Brain microvascular endothelial cell (primary cell): ENCODE measurements at regions not wholly inside any gene's neighbourhood (a gene's known extent, or its start where the extent isn't known, plus 50 kb on each side); places are given as distances from the start of the nearest gene placed in this dataset.
"Not testable (repeated sequence)": the region's sequence is repeated elsewhere in the genome, so short reads cannot be mapped to it uniquely, and the experiment has no call there.

Experiments used
- DNase-seq: peaks from one replicate; pipeline ENCODE4 v3.0.0-alpha.2; 2020
- H3K27ac ChIP-seq: fragments of 250-450 bp; sonication (Bioruptor Pico); 2 replicates; pipeline ENCODE4 v1.5.1; 2020; ENCODE audit warnings: mild to moderate bottlenecking, moderate library complexity
- H3K27me3 ChIP-seq: fragments of 250-450 bp; sonication (Bioruptor Pico); replicated peaks from 2 replicates; pipeline ENCODE4 v1.5.1; 2020; ENCODE audit warnings: mild to moderate bottlenecking
- H3K36me3 ChIP-seq: fragments of 250-450 bp; sonication (Bioruptor Pico); replicated peaks from 2 replicates; pipeline ENCODE4 v1.5.1; 2020; ENCODE audit warnings: mild to moderate bottlenecking
- H3K4me3 ChIP-seq: 2 replicates; pipeline ENCODE4 v1.5.1; 2011; ENCODE audit warnings: low read depth, mild to moderate bottlenecking, control low read depth, low read length, moderate library complexity
- in situ Hi-C: cut with HindIII; loops from 2 replicates; pipeline ENCODE4 v1.10.0; 2017; ENCODE audit warnings: low sequenced_read_pairs, low pct_ligation_motif_present
- TF ChIP-seq, protein P1 (sequence below): IDR thresholded peaks from 2 replicates; pipeline ENCODE4 v1.5.1; 2011; ENCODE audit warnings: low read depth, mild to moderate bottlenecking, moderate library complexity, low read length, control low read depth, inconsistent platforms; ENCODE audit errors: missing control alignments

DNA sequence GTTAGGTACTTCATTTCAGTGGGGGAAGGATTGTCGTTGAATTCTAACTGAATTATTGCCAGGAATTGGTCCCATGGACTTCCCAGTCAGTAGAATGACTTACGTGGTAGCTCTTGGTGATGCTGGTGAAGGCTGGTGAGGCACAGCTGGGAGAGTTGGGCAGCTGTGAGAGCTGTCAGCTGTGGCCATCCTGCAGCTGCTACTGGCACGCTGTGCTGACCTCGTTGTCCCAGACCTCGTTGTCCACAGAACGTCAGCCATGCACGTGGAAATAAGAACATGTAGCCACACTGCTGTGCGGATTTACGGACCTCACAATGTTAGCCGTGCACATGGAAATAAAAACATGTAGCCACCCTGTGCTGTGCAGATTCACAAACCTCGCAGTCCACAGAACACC, 102.3 kb downstream of the NPIPB11 start:
- DNase-seq, result no peak
- no peak overlapping the region for H3K4me3 ChIP-seq
- no peaks in the 10 kb centered on the region for H3K27me3 ChIP-seq
- in situ Hi-C loops, result no loop called here
- no peaks in the 10 kb centered on the region for H3K36me3 ChIP-seq
- H3K27ac ChIP-seq, result no peak overlapping the region
- TF ChIP-seq, protein P1, sequence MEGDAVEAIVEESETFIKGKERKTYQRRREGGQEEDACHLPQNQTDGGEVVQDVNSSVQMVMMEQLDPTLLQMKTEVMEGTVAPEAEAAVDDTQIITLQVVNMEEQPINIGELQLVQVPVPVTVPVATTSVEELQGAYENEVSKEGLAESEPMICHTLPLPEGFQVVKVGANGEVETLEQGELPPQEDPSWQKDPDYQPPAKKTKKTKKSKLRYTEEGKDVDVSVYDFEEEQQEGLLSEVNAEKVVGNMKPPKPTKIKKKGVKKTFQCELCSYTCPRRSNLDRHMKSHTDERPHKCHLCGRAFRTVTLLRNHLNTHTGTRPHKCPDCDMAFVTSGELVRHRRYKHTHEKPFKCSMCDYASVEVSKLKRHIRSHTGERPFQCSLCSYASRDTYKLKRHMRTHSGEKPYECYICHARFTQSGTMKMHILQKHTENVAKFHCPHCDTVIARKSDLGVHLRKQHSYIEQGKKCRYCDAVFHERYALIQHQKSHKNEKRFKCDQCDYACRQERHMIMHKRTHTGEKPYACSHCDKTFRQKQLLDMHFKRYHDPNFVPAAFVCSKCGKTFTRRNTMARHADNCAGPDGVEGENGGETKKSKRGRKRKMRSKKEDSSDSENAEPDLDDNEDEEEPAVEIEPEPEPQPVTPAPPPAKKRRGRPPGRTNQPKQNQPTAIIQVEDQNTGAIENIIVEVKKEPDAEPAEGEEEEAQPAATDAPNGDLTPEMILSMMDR, result no peak

DNA sequence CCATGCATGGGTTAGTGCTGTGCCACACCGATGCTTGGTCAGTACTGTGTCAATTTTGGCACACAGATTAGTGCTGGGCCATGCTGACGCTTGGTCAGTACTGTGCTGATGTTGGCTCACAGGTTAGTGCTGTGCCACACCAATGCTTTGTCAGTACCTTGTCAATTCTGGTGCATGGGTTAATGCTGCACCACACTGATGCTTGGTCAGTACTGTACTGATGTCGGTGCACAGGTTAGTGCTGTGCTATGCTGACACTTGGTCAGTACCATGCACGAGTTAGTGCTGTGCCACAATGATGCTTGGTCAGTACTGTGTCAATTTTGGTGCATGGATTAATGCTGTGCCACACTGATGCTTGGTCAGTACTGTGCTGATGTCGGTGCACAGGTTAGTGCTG, 103.0 kb downstream of the NPIPB11 start:
- in situ Hi-C loops, result no loop called here
- Histone ChIP-seq H3K36me3 (no peaks in the 10 kb centered on the region), H3K4me3 (no peak overlapping the region), H3K27ac (no peak overlapping the region), H3K27me3 (no peaks in the 10 kb centered on the region)
- no peak for DNase-seq
- TF ChIP-seq, protein P1, result no peak

DNA sequence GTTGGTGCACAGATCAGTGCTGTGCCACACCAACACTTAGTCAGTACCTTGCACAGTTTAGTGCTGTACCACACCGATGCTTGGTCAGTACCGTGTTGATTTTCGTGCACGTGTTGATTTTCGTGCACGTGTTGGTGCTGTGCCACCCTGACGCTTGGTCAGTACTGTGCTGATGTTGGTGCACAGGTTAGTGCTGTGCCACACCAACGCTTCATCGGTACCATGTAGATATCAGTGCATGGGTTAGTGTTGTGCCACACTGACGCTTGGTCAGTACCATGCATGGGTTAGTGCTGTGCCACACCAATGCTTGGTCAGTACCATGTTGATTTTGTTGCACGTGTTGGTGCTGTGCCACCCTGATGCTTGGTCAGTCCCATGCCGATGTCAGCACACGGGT, 103.5 kb downstream of the NPIPB11 start:
- Histone ChIP-seq H3K27ac (no peak overlapping the region), H3K36me3 (no peaks in the 10 kb centered on the region), H3K27me3 (no peaks in the 10 kb centered on the region), H3K4me3 (no peak overlapping the region)
- TF ChIP-seq, protein P1, result no peak
- in situ Hi-C loops, result no loop called here
- no peak for DNase-seq

DNA sequence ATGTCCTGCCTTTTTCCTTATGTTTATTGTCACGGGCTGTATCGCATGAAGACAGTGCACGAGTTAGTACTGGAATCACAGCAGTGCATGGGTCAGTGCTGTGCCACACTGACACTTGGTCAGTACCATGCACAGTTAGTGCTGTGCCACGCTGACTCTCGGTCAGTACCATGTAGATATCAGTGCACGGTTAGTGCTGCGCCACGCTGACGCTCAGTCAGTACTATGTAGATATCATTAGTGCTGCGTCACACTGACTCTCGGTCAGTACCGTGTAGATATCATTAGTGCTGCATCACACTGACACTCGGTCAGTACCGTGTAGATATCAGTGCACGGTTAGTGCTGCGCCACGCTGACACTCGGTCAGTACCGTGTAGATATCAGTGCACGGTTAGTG, 104.1 kb downstream of the NPIPB11 start:
- H3K27me3 ChIP-seq, H3K4me3 ChIP-seq, in situ Hi-C loops, H3K36me3 ChIP-seq, H3K27ac ChIP-seq, DNase-seq: not testable (repeated sequence)

DNA sequence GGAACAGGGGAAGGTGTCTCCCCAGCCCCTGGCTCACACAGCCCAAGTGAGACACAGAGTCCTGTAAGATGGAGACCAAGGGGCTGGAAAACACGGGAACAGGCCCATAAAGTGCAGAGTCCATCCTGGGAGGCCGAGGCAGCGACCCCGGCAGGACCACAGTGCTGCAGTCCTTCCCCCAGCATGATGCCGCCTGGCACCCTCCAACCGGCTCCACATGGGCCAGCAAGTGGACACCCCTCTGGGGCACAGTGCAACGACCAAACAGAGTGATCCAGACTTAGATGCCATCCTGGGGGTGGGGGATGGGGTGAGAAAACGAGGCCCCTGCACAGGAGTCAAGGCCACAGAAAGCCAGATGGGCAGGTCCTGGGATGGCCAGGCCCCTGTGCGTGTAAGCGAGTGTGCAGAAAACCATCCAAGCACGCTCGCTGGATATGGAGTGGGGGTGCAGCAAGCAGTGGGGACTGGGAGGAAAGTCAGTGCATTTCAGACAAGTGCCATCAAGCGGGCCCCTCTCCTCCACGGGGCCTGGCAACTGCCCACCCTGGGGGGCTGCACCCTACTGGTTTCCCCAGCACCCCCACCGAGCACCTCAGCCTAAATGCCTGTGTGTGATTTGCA, 104.7 kb downstream of the NPIPB11 start:
- in situ Hi-C loops, result not testable (repeated sequence)

DNA sequence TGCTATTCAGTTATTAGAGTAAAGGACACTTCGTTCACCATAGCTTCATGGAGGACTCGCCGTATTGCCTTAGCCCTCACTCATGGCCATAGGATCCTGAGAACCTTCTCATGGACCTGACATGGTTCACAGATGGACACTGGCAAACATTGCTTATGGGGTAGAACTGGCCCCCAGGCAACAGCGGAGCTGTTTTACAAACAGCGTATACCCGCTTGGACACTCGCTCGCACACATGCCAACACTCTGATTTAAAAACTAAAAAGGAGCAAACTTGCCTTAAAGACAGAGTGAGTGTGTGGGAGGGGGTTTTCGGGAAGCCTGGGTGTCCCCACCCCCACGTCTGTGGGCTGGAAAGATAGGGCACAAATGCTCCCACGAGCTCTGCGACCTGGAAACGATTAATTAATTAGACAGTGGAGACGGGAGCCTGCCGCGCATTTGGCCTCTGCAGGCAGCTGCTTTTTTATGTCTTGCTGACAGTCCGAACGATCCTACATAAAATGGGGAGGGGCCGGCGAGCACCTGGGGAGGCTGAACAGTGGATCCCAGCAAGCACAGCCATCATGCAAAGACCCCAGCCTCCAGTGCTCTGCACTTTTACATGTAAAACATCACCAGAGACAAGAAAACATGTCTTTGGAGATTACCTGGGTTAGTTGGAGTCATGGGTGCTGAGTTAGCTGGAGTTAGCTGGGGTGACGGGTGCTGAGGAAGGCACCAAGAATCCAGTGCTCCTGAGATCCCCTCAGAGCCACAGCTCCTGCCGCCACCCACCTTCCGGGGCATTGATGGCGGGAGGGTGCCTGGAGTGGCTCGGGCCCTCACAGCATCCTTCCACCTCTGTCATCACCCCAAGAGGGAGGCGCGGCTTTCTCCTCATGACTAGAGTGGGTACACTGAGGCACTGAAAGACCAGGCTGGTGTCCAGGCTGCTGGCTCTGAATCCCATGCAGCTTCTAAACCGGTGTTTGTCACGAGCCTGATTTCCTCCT, 105.7 kb downstream of the NPIPB11 start:
- in situ Hi-C loops, H3K4me3 ChIP-seq, H3K27me3 ChIP-seq, DNase-seq, H3K27ac ChIP-seq, H3K36me3 ChIP-seq: not testable (repeated sequence)

More for the DNA sequence above, 104.7 kb downstream of the NPIPB11 start:
- not testable (repeated sequence) for H3K4me3 ChIP-seq, H3K36me3 ChIP-seq, H3K27me3 ChIP-seq, H3K27ac ChIP-seq, DNase-seq

DNA sequence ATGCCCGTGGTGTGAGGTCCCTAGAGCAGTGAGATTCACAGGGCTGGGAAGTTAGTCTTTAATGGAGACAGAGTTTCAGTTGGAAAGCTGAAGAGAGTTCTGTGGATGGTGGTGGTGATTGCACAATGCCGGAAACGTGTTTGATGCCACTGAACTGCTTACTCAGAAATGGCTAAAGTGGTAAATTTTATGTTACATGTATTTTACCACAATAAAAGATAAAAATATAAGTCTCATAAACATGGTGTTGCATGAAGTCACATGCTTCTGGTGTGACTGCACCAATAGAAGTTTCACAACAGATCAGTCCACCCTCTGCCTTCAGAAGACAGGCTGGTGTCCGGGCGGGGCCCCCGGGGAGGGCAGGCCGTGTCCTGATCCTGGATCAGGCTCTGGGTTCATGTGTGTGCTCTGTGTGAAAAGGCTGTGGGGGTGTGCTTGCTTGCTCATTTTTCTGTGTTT, 106.5 kb downstream of the NPIPB11 start:
- in situ Hi-C loops, H3K4me3 ChIP-seq, H3K27me3 ChIP-seq, H3K36me3 ChIP-seq, DNase-seq, H3K27ac ChIP-seq: not testable (repeated sequence)

DNA sequence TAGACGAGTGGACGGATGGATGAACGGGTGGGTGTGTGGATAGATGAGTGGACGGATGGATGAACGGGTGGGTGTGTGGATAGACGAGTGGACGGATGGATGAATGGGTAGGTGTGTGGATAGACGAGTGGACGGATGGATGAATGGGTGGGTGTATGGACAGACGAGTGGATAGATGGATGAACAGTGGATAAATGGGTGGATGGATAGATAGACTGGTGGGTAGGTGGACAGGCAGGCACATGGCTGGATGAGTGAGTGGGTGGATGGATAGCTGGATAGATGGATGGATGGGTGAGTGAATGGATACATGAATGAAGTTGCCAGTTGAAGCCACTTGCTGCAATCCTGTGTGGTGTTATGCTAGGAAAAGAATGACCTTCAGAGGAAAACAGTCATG, 107.5 kb downstream of the NPIPB11 start:
- H3K36me3 ChIP-seq, in situ Hi-C loops, DNase-seq, H3K4me3 ChIP-seq, H3K27ac ChIP-seq, H3K27me3 ChIP-seq: not testable (repeated sequence)

DNA sequence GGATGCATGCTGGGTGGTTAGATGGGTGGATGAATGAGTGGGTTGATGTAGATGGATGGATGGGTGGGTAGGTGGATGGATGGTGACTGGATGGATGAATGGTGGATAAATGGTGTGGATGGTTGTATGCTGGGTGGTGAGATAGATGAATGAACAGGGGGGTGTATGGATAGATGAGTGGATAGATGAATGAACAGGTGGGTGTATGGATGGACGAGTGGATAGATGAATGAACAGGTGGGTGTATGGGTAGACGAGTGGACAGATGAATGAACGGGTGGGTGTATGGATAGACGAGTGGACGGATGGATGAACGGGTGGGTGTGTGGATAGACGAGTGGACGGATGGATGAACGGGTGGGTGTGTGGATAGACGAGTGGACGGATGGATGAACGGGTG, 108.2 kb downstream of the NPIPB11 start:
- H3K4me3 ChIP-seq, in situ Hi-C loops, H3K27ac ChIP-seq, DNase-seq, H3K36me3 ChIP-seq, H3K27me3 ChIP-seq: not testable (repeated sequence)

DNA sequence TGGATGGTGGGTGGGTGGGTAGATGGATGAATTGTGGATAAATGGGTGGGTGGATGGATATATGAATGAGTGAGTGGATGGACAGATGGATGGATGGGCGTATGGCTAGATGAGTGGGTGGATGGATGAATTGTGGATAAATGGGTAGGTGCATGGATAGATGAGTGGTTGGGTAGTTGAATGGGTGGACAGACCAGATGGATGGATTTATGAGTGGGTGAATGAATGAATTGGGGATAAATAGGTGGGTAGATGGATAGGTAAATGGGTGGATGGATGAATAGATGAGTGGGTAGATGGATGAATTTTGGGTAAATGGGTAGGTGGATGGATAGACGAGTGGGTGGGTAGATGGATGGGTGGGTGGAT, 108.7 kb downstream of the NPIPB11 start:
- H3K4me3 ChIP-seq, in situ Hi-C loops, H3K27ac ChIP-seq, DNase-seq, H3K27me3 ChIP-seq, H3K36me3 ChIP-seq: not testable (repeated sequence)

DNA sequence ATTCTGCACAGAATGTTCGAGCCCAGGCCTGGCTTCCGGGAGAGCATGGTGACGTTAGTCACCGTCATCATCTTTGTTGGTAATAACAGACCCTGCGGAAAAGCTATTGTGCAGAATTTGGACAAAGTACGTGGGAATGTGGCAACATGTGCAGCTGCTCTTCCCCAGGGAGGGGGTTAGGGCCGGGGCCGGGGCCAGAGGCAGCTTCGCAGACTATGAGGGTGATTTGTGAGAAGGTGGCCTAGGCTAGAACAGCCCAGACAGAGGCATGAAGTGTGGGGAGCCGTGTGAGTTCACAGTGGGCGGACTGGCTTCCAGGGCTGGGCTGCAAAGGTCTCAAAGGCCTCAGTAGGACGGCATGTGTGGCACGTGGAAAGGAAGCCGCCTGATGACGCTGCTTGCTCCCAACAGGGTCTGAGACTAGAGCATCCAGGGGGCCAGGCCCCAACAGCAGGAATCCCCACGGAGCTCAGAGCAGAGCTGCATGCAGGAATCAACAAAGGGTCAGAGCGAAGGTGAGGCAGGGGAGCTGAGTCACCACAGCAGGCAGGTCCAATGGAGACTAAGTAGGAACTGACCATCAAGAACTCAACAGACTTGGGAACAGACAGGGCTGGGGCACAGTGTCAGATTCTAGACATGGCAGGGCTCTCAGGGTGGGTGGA, 109.2 kb downstream of the NPIPB11 start:
- H3K4me3 ChIP-seq, H3K27ac ChIP-seq, in situ Hi-C loops, H3K36me3 ChIP-seq, H3K27me3 ChIP-seq: not testable (repeated sequence)
- peak; percentile 31 for DNase-seq
